ENCODE measurements at regions not wholly inside any gene's neighbourhood (a gene's known extent, or its start where the extent isn't known, plus 50 kb on each side); places are given as distances from the start of the nearest gene placed in this dataset.

GRCh38 chr13:72523049-72523448, 204.4 kb downstream of the MZT1 start:
- intact Hi-C loops (cut with micrococcal nuclease): no loop called here
- BruUV-seq (replicated peaks): no TSS peak

GRCh38 chr13:72521940-72522661, 205.3 kb downstream of the MZT1 start:
- Mint-ChIP-seq H3K9me3 (ENCODE audit: unreplicated experiment) (no peaks in the 10 kb centered on the region), H3K27ac (ENCODE audit: low read depth, unreplicated experiment) (no peak overlapping the region), H3K36me3 (ENCODE audit: insufficient read depth, unreplicated experiment) (no peaks in the 10 kb centered on the region), H3K4me1 (ENCODE audit: insufficient read depth, unreplicated experiment) (no peaks in the 10 kb centered on the region), H3K4me3 (ENCODE audit: unreplicated experiment) (no peak overlapping the region), H3K27me3 (ENCODE audit: insufficient read depth, unreplicated experiment) (peaks cover 46% of the 10 kb centered on the region)
- ChIA-PET CTCF (interaction anchor here (0.6 kb wide), 1 partner anchor 27 kb away, joined by 3 read pairs; no protein-coding TSS in a partner anchor), POLR2A (interaction anchor here (0.9 kb wide), 1 partner anchor 17 kb away, joined by 3 read pairs; no protein-coding TSS in a partner anchor)
- DNase-seq (ENCODE audit: unreplicated experiment): no peak
- TF ChIP-seq CTCF (IDR thresholded peaks at IDR 0.05; ENCODE audit: unreplicated experiment): no peak
- BruUV-seq (replicated peaks): no TSS peak
- intact Hi-C loops (cut with micrococcal nuclease): no loop called here

More at GRCh38 chr13:72523049-72523448, 204.4 kb downstream of the MZT1 start:
- Mint-ChIP-seq H3K36me3 (ENCODE audit: insufficient read depth, unreplicated experiment) (no peaks in the 10 kb centered on the region), H3K27me3 (ENCODE audit: insufficient read depth, unreplicated experiment) (peaks cover 38% of the 10 kb centered on the region), H3K4me3 (ENCODE audit: unreplicated experiment) (no peak overlapping the region), H3K9me3 (ENCODE audit: unreplicated experiment) (no peaks in the 10 kb centered on the region), H3K27ac (ENCODE audit: low read depth, unreplicated experiment) (no peak overlapping the region), H3K4me1 (ENCODE audit: insufficient read depth, unreplicated experiment) (no peaks in the 10 kb centered on the region)
- CTCF ChIA-PET: interaction anchor here (0.6 to 0.7 kb wide), 2 partner anchors 46 to 543 kb away, joined by 3 to 4 read pairs; no protein-coding TSS in a partner anchor
- POLR2A ChIA-PET: no interaction called here
- no peak for DNase-seq (ENCODE audit: unreplicated experiment)
- no peak for TF ChIP-seq CTCF (IDR thresholded peaks at IDR 0.05; ENCODE audit: unreplicated experiment)

- Mint-ChIP-seq H3K9me3 (ENCODE audit: unreplicated experiment) (no peaks in the 10 kb centered on the region), H3K27ac (ENCODE audit: low read depth, unreplicated experiment) (no peak overlapping the region), H3K4me1 (ENCODE audit: insufficient read depth, unreplicated experiment) (no peaks in the 10 kb centered on the region), H3K27me3 (ENCODE audit: insufficient read depth, unreplicated experiment) (peaks cover 40% of the 10 kb centered on the region), H3K4me3 (ENCODE audit: unreplicated experiment) (no peak overlapping the region), H3K36me3 (ENCODE audit: insufficient read depth, unreplicated experiment) (no peaks in the 10 kb centered on the region)
- intact Hi-C loops (cut with micrococcal nuclease): no loop called here
- CTCF ChIA-PET: no interaction called here
- no peak for DNase-seq (ENCODE audit: unreplicated experiment)
- TF ChIP-seq CTCF (IDR thresholded peaks at IDR 0.05; ENCODE audit: unreplicated experiment): no peak
- POLR2A ChIA-PET: no interaction called here
- no TSS peak for BruUV-seq (replicated peaks)
Measured at GRCh38 chr13:72514146-72514545, 213.3 kb downstream of the MZT1 start.

GRCh38 chr13:72508392-72508791, 219.0 kb downstream of the MZT1 start:
- no peak for DNase-seq (ENCODE audit: unreplicated experiment)
- no peaks in the 10 kb centered on the region for H3K36me3 Mint-ChIP-seq (ENCODE audit: insufficient read depth, unreplicated experiment)
- H3K4me1 Mint-ChIP-seq (ENCODE audit: insufficient read depth, unreplicated experiment): peaks cover 5% of the 10 kb centered on the region
- BruUV-seq (replicated peaks): no TSS peak
- ChIA-PET CTCF (no interaction called here), POLR2A (no interaction called here)
- H3K27me3 Mint-ChIP-seq (ENCODE audit: insufficient read depth, unreplicated experiment): peaks cover 43% of the 10 kb centered on the region
- H3K9me3 Mint-ChIP-seq (ENCODE audit: unreplicated experiment): no peaks in the 10 kb centered on the region
- no peak overlapping the region for H3K4me3 Mint-ChIP-seq (ENCODE audit: unreplicated experiment)
- no peak for TF ChIP-seq CTCF (IDR thresholded peaks at IDR 0.05; ENCODE audit: unreplicated experiment)
- no peak overlapping the region for H3K27ac Mint-ChIP-seq (ENCODE audit: low read depth, unreplicated experiment)
- intact Hi-C loops (cut with micrococcal nuclease): no loop called here

Data from MCF 10A (cell line).